ENCODE measurements at regions not wholly inside any gene's neighbourhood (a gene's known extent, or its start where the extent isn't known, plus 50 kb on each side); places are given as distances from the start of the nearest gene placed in this dataset.
A peak's percentile ranks its signal among the peaks of the same experiment; 100 is the strongest.
"Not testable (repeated sequence)": the region's sequence is repeated elsewhere in the genome, so short reads cannot be mapped to it uniquely, and the experiment has no call there.

- no peak for DNase-seq
- H3K4me3 Mint-ChIP-seq: no peak overlapping the region
- no peaks in the 10 kb centered on the region for H3K36me3 Mint-ChIP-seq
- H3K4me1 Mint-ChIP-seq: no peaks in the 10 kb centered on the region
- peaks cover 3 to 7% of the 10 kb centered on the region in 2 donors for H3K9me3 Mint-ChIP-seq
- no peak for ATAC-seq (replicated peaks)
- no peaks in the 10 kb centered on the region for H3K27me3 Mint-ChIP-seq
- no peak overlapping the region for H3K27ac Mint-ChIP-seq
Observed at GRCh38 chr5:102554082-102554481, 55.3 kb upstream of the SLCO6A1 start.

- Mint-ChIP-seq H3K27me3 (no peaks in the 10 kb centered on the region), H3K27ac (no peak overlapping the region), H3K9me3 (peaks cover 3 to 4% of the 10 kb centered on the region in 2 donors), H3K4me1 (no peaks in the 10 kb centered on the region), H3K4me3 (no peak overlapping the region), H3K36me3 (no peaks in the 10 kb centered on the region)
- DNase-seq (no peak), ATAC-seq (replicated peaks) (peak; percentile 39 to 58)
Observed at GRCh38 chr5:102554728-102555127, 55.9 kb upstream of the SLCO6A1 start.

- H3K27ac Mint-ChIP-seq: no peak overlapping the region
- no peak for DNase-seq
- peaks cover 0 to 12% of the 10 kb centered on the region in 2 donors for H3K27me3 Mint-ChIP-seq
- ATAC-seq (replicated peaks): no peak
- no peak overlapping the region for H3K4me3 Mint-ChIP-seq
- no peaks in the 10 kb centered on the region for H3K36me3 Mint-ChIP-seq
- H3K4me1 Mint-ChIP-seq: no peaks in the 10 kb centered on the region
- H3K9me3 Mint-ChIP-seq: peaks cover 0 to 3% of the 10 kb centered on the region in 2 donors
Observed at GRCh38 chr5:102561894-102562760, 63.3 kb upstream of the SLCO6A1 start.

GRCh38 chr5:102570747-102571146 is 71.9 kb upstream of the SLCO6A1 start:
- Mint-ChIP-seq H3K27ac (no peak overlapping the region), H3K4me3 (no peak overlapping the region), H3K27me3 (peaks cover 0 to 8% of the 10 kb centered on the region in 2 donors), H3K9me3 (no peaks in the 10 kb centered on the region), H3K4me1 (no peaks in the 10 kb centered on the region), H3K36me3 (no peaks in the 10 kb centered on the region)
- DNase-seq (no peak), ATAC-seq (replicated peaks) (no peak)

GRCh38 chr5:102578362-102578761 is 79.6 kb upstream of the SLCO6A1 start:
- no peak overlapping the region for H3K27ac Mint-ChIP-seq

GRCh38 chr5:102579379-102579778 is 80.6 kb upstream of the SLCO6A1 start:
- Mint-ChIP-seq H3K9me3 (no peaks in the 10 kb centered on the region), H3K27me3 (no peaks in the 10 kb centered on the region), H3K36me3 (no peaks in the 10 kb centered on the region), H3K4me3 (no peak overlapping the region), H3K27ac (no peak overlapping the region), H3K4me1 (no peaks in the 10 kb centered on the region)
- DNase-seq (no peak), ATAC-seq (replicated peaks) (no peak)

More at GRCh38 chr5:102578362-102578761, 79.6 kb upstream of the SLCO6A1 start:
- Mint-ChIP-seq H3K4me3 (no peak overlapping the region), H3K4me1 (no peaks in the 10 kb centered on the region), H3K9me3 (no peaks in the 10 kb centered on the region), H3K27me3 (no peaks in the 10 kb centered on the region), H3K36me3 (no peaks in the 10 kb centered on the region)
- DNase-seq (no peak), ATAC-seq (replicated peaks) (no peak)

- DNase-seq: no peak
- no peaks in the 10 kb centered on the region for H3K9me3 Mint-ChIP-seq
- no peak overlapping the region for H3K4me3 Mint-ChIP-seq
- H3K27ac Mint-ChIP-seq: no peak overlapping the region
- H3K27me3 Mint-ChIP-seq: no peaks in the 10 kb centered on the region
- ATAC-seq (replicated peaks): no peak
- H3K36me3 Mint-ChIP-seq: no peaks in the 10 kb centered on the region
- no peaks in the 10 kb centered on the region for H3K4me1 Mint-ChIP-seq
Observed at GRCh38 chr5:102581011-102581410, 82.2 kb upstream of the SLCO6A1 start.

- no peak for ATAC-seq (replicated peaks)
- H3K27me3 Mint-ChIP-seq: no peaks in the 10 kb centered on the region
- H3K4me3 Mint-ChIP-seq: no peak overlapping the region
Observed at GRCh38 chr5:102582696-102583095, 83.9 kb upstream of the SLCO6A1 start.

GRCh38 chr5:102583276-102584124 is 84.7 kb upstream of the SLCO6A1 start:
- H3K36me3 Mint-ChIP-seq: no peaks in the 10 kb centered on the region
- H3K4me3 Mint-ChIP-seq: no peak overlapping the region
- no peaks in the 10 kb centered on the region for H3K4me1 Mint-ChIP-seq
- H3K27me3 Mint-ChIP-seq: no peaks in the 10 kb centered on the region
- H3K27ac Mint-ChIP-seq: no peak overlapping the region
- DNase-seq (no peak), ATAC-seq (replicated peaks) (peak in 1 of 2 donors; percentile 39)
- no peaks in the 10 kb centered on the region for H3K9me3 Mint-ChIP-seq

More at GRCh38 chr5:102582696-102583095, 83.9 kb upstream of the SLCO6A1 start:
- DNase-seq: no peak
- H3K27ac Mint-ChIP-seq: no peak overlapping the region
- no peaks in the 10 kb centered on the region for H3K36me3 Mint-ChIP-seq
- no peaks in the 10 kb centered on the region for H3K9me3 Mint-ChIP-seq
- no peaks in the 10 kb centered on the region for H3K4me1 Mint-ChIP-seq

GRCh38 chr5:102589661-102590060 is 90.9 kb upstream of the SLCO6A1 start:
- Mint-ChIP-seq H3K27ac (no peak overlapping the region), H3K4me3 (no peak overlapping the region), H3K27me3 (no peaks in the 10 kb centered on the region), H3K36me3 (peaks cover 0 to 1% of the 10 kb centered on the region in 2 donors), H3K9me3 (peaks cover 0 to 4% of the 10 kb centered on the region in 2 donors), H3K4me1 (no peaks in the 10 kb centered on the region)
- ATAC-seq (replicated peaks): no peak
- DNase-seq: no peak

- H3K27ac Mint-ChIP-seq: no peak overlapping the region
- peaks cover 0 to 1% of the 10 kb centered on the region in 2 donors for H3K36me3 Mint-ChIP-seq
- H3K4me3 Mint-ChIP-seq: no peak overlapping the region
- no peaks in the 10 kb centered on the region for H3K27me3 Mint-ChIP-seq
- H3K4me1 Mint-ChIP-seq: peaks cover 2% of the 10 kb centered on the region in 2 donors
- peaks cover 0 to 4% of the 10 kb centered on the region in 2 donors for H3K9me3 Mint-ChIP-seq
- ATAC-seq (replicated peaks): no peak
- DNase-seq: no peak
Observed at GRCh38 chr5:102590467-102590866, 91.7 kb upstream of the SLCO6A1 start.

- no peak for DNase-seq
- ATAC-seq (replicated peaks): no peak
- H3K4me3 Mint-ChIP-seq: no peak overlapping the region
- H3K9me3 Mint-ChIP-seq: peaks cover 0 to 4% of the 10 kb centered on the region in 2 donors
- no peak overlapping the region for H3K27ac Mint-ChIP-seq
- H3K36me3 Mint-ChIP-seq: peaks cover 0 to 1% of the 10 kb centered on the region in 2 donors
- no peaks in the 10 kb centered on the region for H3K27me3 Mint-ChIP-seq
- H3K4me1 Mint-ChIP-seq: peaks cover 5 to 13% of the 10 kb centered on the region in 2 donors
Observed at GRCh38 chr5:102591650-102592049, 92.8 kb upstream of the SLCO6A1 start.

GRCh38 chr5:102592586-102592985 is 93.8 kb upstream of the SLCO6A1 start:
- H3K27me3 Mint-ChIP-seq; ATAC-seq (replicated peaks): not testable (repeated sequence)
- peaks cover 6 to 19% of the 10 kb centered on the region in 2 donors for H3K4me1 Mint-ChIP-seq

GRCh38 chr5:102594192-102594591 is 95.4 kb upstream of the SLCO6A1 start:
- H3K4me3 Mint-ChIP-seq: no peak overlapping the region

More at GRCh38 chr5:102592586-102592985, 93.8 kb upstream of the SLCO6A1 start:
- DNase-seq, H3K4me3 Mint-ChIP-seq, H3K36me3 Mint-ChIP-seq, H3K9me3 Mint-ChIP-seq: not testable (repeated sequence)
- H3K27ac Mint-ChIP-seq: peak overlapping the region; percentile 38

More at GRCh38 chr5:102594192-102594591, 95.4 kb upstream of the SLCO6A1 start:
- no peaks in the 10 kb centered on the region for H3K27me3 Mint-ChIP-seq
- peaks cover 0 to 4% of the 10 kb centered on the region in 2 donors for H3K9me3 Mint-ChIP-seq
- ATAC-seq (replicated peaks): no peak
- peaks cover 0 to 1% of the 10 kb centered on the region in 2 donors for H3K36me3 Mint-ChIP-seq
- DNase-seq: no peak
- peaks cover 6 to 19% of the 10 kb centered on the region in 2 donors for H3K4me1 Mint-ChIP-seq
- H3K27ac Mint-ChIP-seq: no peak overlapping the region

All from stimulated activated naive B cell treated with anti-CD40 and anti-IgM and Interleukin-4, amounts not matched to agents 10 μg/mL and 1 μg/mL and 100 μg/mL, for 72 hours (primary cell).